ENCODE measurements at regions not wholly inside any gene's neighbourhood (a gene's known extent, or its start where the extent isn't known, plus 50 kb on each side); places are given as distances from the start of the nearest gene placed in this dataset.
A peak's percentile ranks its signal among the peaks of the same experiment; 100 is the strongest.

DNA sequence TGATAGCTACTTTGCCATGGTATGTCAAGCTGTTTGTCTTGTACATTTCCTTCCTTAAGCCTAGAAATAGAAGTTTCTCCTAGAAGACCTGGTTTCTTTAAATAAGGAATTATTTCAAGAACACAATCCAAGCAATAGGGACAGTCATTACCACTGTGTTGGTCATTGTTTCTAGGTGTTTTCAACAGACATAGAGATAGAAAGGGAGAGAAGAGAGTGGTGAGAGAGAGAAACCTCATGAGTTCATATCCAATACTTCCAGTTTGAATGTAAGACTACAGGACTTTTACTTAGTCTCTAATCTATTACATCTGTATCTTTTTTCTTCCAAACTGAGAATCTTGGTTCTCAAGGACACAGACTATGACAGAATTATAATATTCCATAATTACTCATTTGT, 245.9 kb upstream of the STARD13 start:
- H3K4me3 ChIP-seq (ENCODE audit: low read depth, low read length), result no peak overlapping the region
- no peak for DNase-seq (ENCODE audit: low read depth)
- TF ChIP-seq CTCF (IDR thresholded peaks at IDR 0.05; ENCODE audit: insufficient read depth, low read length), result no peak

DNA sequence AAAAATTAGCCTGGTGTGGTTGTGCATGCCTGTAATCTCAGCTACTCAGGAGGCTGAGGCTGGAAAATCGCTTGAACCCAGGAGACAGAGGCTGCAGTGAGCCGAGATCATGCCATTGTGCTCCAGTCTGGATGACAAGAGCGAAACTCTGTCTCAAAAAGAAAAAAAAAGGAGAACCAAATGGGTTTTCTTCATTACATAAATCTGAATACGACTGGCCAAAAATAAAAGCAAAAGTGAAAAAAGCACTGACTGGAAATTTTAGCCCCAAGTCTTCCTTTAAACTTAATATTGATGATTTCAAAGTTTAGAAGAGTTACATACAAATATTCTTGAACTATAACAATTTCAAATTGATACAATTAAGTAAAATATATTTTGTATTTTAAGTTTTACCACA, 249.5 kb upstream of the STARD13 start:
- DNase-seq (ENCODE audit: low read depth), result no peak
- no peak for TF ChIP-seq CTCF (IDR thresholded peaks at IDR 0.05; ENCODE audit: insufficient read depth, low read length)

DNA sequence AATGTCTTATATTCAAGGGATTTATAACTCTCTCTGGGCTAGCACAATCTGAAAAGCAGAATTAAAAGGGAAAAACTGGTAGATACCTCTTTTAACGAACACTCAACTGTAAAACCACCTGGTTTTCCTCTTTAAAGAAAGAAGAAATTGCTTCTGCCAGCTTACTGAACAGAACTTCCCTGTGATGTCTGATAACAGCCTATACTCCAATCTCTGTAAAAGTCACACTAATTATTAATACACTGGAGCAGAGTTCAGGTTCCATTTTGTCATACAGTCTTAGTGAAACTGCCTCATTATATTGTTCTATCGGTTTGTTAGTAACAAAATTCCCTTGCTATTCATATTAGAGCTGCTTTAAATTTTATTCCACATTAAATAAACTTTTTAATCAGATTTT, 251.0 kb upstream of the STARD13 start:
- H3K4me3 ChIP-seq (ENCODE audit: low read depth, low read length), result no peak overlapping the region
- no peak for TF ChIP-seq CTCF (IDR thresholded peaks at IDR 0.05; ENCODE audit: insufficient read depth, low read length)
- no peak for DNase-seq (ENCODE audit: low read depth)

More for the DNA sequence above, 249.5 kb upstream of the STARD13 start:
- H3K4me3 ChIP-seq (ENCODE audit: low read depth, low read length), result no peak overlapping the region

DNA sequence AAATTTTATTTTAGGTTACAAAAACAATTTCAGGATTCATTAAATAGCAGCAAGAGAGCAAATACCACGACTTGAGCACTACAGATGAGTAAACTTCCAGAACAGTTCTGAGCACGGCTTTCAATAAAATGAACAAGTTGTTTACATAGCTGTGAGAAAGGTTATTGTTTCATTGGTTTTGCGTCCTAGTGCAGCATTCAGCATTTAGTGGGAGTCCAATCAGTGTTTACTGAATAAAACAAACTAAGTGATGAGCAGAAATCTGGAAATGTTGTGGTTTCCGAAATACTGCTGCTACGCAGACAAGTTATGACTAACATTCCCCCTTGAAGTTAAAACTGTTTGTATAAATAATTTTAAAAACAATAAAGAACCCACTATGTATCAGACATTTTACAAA, 251.5 kb upstream of the STARD13 start:
- TF ChIP-seq CTCF (IDR thresholded peaks at IDR 0.05; ENCODE audit: insufficient read depth, low read length), result no peak
- no peak for DNase-seq (ENCODE audit: low read depth)
- H3K4me3 ChIP-seq (ENCODE audit: low read depth, low read length), result no peak overlapping the region

GRCh38 chr13:33537676-33538075, 252.1 kb upstream of the STARD13 start:
- no peak for DNase-seq (ENCODE audit: low read depth)
- no peak for TF ChIP-seq CTCF (IDR thresholded peaks at IDR 0.05; ENCODE audit: insufficient read depth, low read length)
- no peak overlapping the region for H3K4me3 ChIP-seq (ENCODE audit: low read depth, low read length)

DNA sequence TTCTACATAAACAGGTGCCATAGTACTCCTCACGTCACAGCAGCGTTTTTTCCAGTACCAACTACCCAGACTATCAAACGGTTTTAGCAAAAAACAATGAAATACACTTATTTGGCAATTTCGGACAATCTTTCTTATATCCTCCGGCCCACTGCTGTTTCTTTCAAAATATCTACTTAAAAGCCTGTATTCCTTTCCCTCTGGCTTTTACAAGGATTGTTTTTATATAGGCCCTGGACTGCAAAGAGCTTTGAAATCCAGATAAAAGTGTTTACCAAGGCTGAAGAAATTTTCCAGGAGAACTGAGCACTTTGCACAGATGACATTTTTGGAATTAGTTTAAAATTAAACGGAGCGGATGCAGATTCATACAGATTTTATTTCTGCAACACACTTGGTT, 255.9 kb upstream of the STARD13 start:
- peak; percentile 37 for DNase-seq (ENCODE audit: low read depth)
- H3K4me3 ChIP-seq (ENCODE audit: low read depth, low read length), result peak overlapping the region; percentile 60
- TF ChIP-seq CTCF (IDR thresholded peaks at IDR 0.05; ENCODE audit: insufficient read depth, low read length), result no peak

DNA sequence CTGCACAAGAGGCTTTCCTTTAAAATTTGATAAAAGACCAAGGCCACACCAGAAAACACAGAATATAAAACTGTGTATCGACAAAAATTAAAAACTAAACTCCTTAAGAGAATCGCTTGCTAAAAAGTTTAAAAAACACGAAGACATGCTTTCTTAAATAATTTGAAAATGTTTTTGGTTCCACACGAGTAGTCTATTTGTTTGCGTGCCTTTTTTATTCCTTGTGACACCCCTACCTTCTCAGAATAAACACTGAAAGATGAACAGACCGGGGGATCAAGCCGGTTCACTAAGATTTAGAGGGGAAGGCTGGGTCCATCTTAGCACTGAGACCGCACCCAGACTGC, 256.4 kb upstream of the STARD13 start:
- DNase-seq (ENCODE audit: low read depth), result no peak
- TF ChIP-seq CTCF (IDR thresholded peaks at IDR 0.05; ENCODE audit: insufficient read depth, low read length), result no peak
- H3K4me3 ChIP-seq (ENCODE audit: low read depth, low read length), result peak overlapping the region; percentile 60

Measured in fibroblast of the aortic adventitia (primary cell).